GM10266 (cell line): ENCODE measurements at regions not wholly inside any gene's neighbourhood (a gene's known extent, or its start where the extent isn't known, plus 50 kb on each side); places are given as distances from the start of the nearest gene placed in this dataset.

Experiments
- DNase-seq: peaks from one replicate; pipeline ENCODE4 v3.0.0; 2012; ENCODE audit errors: extremely low spot score
- TF ChIP-seq, protein P1 (sequence below): IDR thresholded peaks from 2 replicates; pipeline ENCODE4 v1.5.1; 2012; ENCODE audit warnings: mild to moderate bottlenecking, low read depth; ENCODE audit not compliant: control insufficient read depth, insufficient read depth; ENCODE audit errors: missing control alignments

- DNase-seq: no peak
- TF ChIP-seq, protein P1, sequence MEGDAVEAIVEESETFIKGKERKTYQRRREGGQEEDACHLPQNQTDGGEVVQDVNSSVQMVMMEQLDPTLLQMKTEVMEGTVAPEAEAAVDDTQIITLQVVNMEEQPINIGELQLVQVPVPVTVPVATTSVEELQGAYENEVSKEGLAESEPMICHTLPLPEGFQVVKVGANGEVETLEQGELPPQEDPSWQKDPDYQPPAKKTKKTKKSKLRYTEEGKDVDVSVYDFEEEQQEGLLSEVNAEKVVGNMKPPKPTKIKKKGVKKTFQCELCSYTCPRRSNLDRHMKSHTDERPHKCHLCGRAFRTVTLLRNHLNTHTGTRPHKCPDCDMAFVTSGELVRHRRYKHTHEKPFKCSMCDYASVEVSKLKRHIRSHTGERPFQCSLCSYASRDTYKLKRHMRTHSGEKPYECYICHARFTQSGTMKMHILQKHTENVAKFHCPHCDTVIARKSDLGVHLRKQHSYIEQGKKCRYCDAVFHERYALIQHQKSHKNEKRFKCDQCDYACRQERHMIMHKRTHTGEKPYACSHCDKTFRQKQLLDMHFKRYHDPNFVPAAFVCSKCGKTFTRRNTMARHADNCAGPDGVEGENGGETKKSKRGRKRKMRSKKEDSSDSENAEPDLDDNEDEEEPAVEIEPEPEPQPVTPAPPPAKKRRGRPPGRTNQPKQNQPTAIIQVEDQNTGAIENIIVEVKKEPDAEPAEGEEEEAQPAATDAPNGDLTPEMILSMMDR: no peak
Measured at GRCh38 chr4:3860913-3861636, 94.9 kb downstream of the ADRA2C start.

DNA sequence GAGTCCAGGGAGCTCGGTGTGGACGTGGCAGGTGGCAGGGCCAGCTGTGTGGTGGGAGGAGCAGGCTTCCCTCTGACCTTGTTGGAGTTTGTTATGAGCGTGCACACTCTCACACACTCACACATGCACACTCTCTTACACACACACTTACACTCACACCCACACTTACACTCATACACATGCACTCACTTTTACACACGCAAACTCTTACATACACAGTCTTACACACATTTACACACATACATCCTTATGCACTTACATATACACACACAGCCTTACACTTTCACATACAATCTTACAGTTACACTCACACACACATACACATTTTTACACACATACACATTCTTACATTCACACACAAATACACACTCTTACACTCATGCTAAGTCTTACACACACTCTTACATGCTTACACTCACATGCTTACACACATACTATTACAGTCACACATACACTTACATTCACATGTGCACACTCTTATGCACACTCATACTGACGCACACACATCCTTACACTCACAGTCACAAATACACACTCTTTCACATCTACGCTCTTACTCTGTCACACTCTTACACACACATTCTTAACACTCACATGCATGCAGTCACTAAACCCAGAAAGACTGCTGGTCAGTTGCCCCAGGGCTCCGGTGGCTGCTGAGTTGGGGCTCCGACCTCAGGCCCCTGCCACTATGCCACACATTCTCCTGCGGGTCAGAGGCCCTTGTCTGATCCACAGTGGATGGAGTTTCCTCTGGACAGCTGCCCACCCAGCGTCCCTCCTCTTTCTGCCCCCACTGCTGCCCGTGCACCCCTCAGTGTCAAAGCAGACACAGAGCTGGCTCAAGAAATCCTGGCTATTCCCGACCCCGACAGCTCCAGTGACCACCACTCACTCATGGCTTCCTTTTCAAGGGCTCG, 95.8 kb downstream of the ADRA2C start:
- DNase-seq: no peak
- TF ChIP-seq, protein P1: no peak

- no peak for DNase-seq
- TF ChIP-seq, protein P1: no peak
Measured at GRCh38 chr4:3862640-3863420, 96.6 kb downstream of the ADRA2C start.

GRCh38 chr4:3863841-3864741, 97.9 kb downstream of the ADRA2C start:
- no peak for DNase-seq
- TF ChIP-seq, protein P1: no peak

GRCh38 chr4:3864742-3865721, 98.8 kb downstream of the ADRA2C start:
- TF ChIP-seq, protein P1: no peak

More at GRCh38 chr4:3864742-3865721, 98.8 kb downstream of the ADRA2C start:
- DNase-seq: no peak
